ENCODE measurements at regions not wholly inside any gene's neighbourhood (a gene's known extent, or its start where the extent isn't known, plus 50 kb on each side); places are given as distances from the start of the nearest gene placed in this dataset.
A peak's percentile ranks its signal among the peaks of the same experiment; 100 is the strongest.

DNA sequence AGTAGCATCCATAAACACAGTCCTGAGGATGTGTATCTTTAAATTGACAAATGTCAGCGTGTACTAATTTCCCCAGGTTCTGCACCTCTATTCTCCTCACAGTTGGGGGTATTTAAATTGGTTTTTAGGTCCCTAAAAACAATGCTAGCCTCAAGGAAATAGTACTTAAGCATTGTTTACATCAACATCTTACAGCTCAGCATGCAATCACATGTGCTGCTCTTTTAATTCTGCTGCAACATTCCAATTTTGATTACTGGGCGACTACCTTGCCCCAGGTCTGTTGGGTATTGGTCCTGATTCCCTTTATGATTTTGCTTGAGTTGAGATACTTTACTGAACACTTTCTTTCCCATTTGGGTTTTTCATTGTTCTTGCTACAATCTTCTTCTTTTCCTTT, 616.6 kb downstream of the CCER1 start:
- TF ChIP-seq CTCF (conservative IDR thresholded peaks at IDR 0.05; ENCODE audit: low read depth, low read length) = no peak
- no peak for DNase-seq (ENCODE audit: low read depth)
- H3K4me3 ChIP-seq (ENCODE audit: low read depth, low read length) = no peak overlapping the region

- no peak for TF ChIP-seq CTCF (conservative IDR thresholded peaks at IDR 0.05; ENCODE audit: low read depth, low read length)
- no peak overlapping the region for H3K4me3 ChIP-seq (ENCODE audit: low read depth, low read length)
- DNase-seq (ENCODE audit: low read depth) = no peak
These were observed 618.0 kb downstream of the CCER1 start for GRCh38 chr12:90337018-90337417.

DNA sequence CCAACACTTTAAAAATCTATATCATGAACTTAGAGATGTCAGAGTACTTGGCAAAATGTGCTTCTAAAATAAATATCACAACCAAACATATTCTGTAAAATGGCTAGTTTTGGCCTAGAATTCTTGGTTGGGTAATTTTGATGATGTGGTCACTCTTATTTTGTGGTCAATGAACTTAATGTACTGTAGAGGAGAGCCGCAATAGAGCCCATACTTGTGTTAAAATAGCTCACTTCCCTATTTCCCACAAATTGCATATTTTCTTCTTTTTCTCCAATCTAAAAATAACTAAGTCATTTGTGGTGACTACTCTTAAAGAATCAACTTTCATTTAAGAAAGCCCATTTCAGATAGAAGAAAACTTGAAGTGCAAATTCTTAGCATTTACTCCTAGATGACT, 619.4 kb downstream of the CCER1 start:
- no peak overlapping the region for H3K4me3 ChIP-seq (ENCODE audit: low read depth, low read length)
- peak; percentile 16 for DNase-seq (ENCODE audit: low read depth)
- TF ChIP-seq CTCF (conservative IDR thresholded peaks at IDR 0.05; ENCODE audit: low read depth, low read length) = no peak

DNA sequence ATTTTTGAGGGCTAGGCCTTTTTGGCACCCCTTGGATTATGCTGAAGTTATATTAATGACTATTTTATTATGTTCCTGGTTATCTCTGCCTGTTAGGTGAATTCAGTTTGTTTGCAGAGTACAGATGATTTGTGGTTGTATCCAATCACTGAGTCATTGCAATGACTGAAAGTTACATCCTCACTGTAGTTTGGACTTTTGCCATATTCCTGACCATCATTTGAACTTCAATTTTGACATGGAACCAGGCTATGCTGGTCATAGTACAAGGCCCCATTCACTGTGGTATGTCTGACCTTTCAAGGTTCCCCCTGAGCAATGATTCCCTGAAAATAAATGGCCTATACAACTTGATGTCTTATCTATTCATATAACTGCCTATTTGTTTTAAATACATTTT, 621.0 kb downstream of the CCER1 start:
- no peak overlapping the region for H3K4me3 ChIP-seq (ENCODE audit: low read depth, low read length)
- DNase-seq (ENCODE audit: low read depth) = peak; percentile 25
- TF ChIP-seq CTCF (conservative IDR thresholded peaks at IDR 0.05; ENCODE audit: low read depth, low read length) = no peak

DNA sequence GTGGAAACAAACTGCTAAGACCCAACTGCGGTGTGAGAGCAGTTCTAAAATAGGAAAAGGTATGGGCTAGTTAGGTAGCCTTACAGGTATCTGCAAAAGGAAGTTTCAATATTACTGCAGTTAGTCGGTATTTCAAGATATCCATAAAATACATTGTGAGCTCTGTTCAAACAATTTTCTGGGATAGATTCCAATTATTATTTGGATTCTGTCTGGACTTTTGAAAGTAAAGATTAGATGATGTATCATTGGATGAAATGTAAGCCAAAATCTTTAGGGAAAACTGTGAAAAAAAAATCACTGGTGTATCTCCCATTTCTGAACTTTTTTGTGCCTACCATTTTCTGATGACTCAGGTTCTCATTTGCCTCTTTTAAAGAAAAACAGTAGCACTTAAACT, 621.6 kb downstream of the CCER1 start:
- no peak overlapping the region for H3K4me3 ChIP-seq (ENCODE audit: low read depth, low read length)
- TF ChIP-seq CTCF (conservative IDR thresholded peaks at IDR 0.05; ENCODE audit: low read depth, low read length) = no peak
- no peak for DNase-seq (ENCODE audit: low read depth)

- DNase-seq (ENCODE audit: low read depth) = no peak
- no peak overlapping the region for H3K4me3 ChIP-seq (ENCODE audit: low read depth, low read length)
- no peak for TF ChIP-seq CTCF (conservative IDR thresholded peaks at IDR 0.05; ENCODE audit: low read depth, low read length)
These were observed 623.2 kb downstream of the CCER1 start for GRCh38 chr12:90331821-90332220.

DNA sequence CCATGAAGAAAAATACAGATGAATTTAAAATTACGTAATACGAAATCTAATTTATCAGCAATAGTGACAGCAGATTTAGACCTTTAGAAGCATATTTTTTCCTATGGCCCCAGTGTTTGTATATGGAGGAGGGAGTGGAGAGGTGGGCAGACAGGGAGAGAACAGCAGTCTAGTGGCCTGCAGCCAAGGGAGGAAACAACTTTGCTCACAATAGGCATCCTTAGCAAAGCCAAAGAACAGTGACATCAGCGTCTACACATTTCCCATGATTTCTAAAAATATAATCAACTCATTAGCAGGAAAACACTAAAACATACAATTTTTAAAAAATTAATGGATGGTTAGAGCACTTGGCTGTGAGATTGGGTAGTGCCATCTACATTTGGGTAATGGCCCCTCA, 622.6 kb upstream of the ATP2B1 start:
- DNase-seq (ENCODE audit: low read depth) = no peak

More for the DNA sequence above, 622.6 kb upstream of the ATP2B1 start:
- TF ChIP-seq CTCF (conservative IDR thresholded peaks at IDR 0.05; ENCODE audit: low read depth, low read length) = no peak
- no peak overlapping the region for H3K4me3 ChIP-seq (ENCODE audit: low read depth, low read length)

All from epithelial cell of proximal tubule (primary cell).